Naive B cell (primary cell): ENCODE measurements at regions not wholly inside any gene's neighbourhood (a gene's known extent, or its start where the extent isn't known, plus 50 kb on each side); places are given as distances from the start of the nearest gene placed in this dataset.

Experiments
- ATAC-seq, 2 donors: fragments of 150-1000 bp; cut with Tn5 transposase; 2 replicates each; pipeline ENCODE4 v1.10.0; 2021; ENCODE audit warnings: low read depth in 2 of 2, mild to moderate bottlenecking in 2 of 2, moderate library complexity in 2 of 2
- DNase-seq: peaks from one replicate; pipeline ENCODE4 v3.0.0; 2022
- H3K27ac Mint-ChIP-seq, 6 donors: one replicate each; pipeline ENCODE4 v1.8.0; 2020 to 2022; ENCODE audit warnings: mild to moderate bottlenecking in 6 of 6, mixed read lengths in 6 of 6, moderate library complexity in 5 of 6, inconsistent platforms in 2 of 6
- H3K27me3 Mint-ChIP-seq, 3 donors: one replicate each; pipeline ENCODE4 v1.8.0; 2021 to 2022; ENCODE audit warnings: mixed read lengths in 3 of 3, mild to moderate bottlenecking in 1 of 3
- H3K36me3 Mint-ChIP-seq, 2 donors: one replicate each; pipeline ENCODE4 v1.8.0; 2020 to 2022; ENCODE audit warnings: mixed read lengths in 2 of 2, inconsistent platforms in 1 of 2, mild to moderate bottlenecking in 1 of 2
- H3K4me1 Mint-ChIP-seq, 3 donors: one replicate each; pipeline ENCODE4 v1.8.0; 2020 to 2022; ENCODE audit warnings: mixed read lengths in 3 of 3, inconsistent platforms in 1 of 3, mild to moderate bottlenecking in 1 of 3, moderate library complexity in 1 of 3
- H3K4me3 Mint-ChIP-seq, 8 donors: one replicate each; pipeline ENCODE4 v1.8.0; 2020 to 2022; ENCODE audit warnings: mild to moderate bottlenecking in 8 of 8, mixed read lengths in 8 of 8, moderate library complexity in 8 of 8, inconsistent platforms in 2 of 8
- H3K9me3 Mint-ChIP-seq, 7 donors: one replicate each; pipeline ENCODE4 v1.8.0; 2020 to 2022; ENCODE audit warnings: mixed read lengths in 7 of 7, mild to moderate bottlenecking in 5 of 7, inconsistent platforms in 2 of 7, moderate library complexity in 1 of 7

- no peak overlapping the region for H3K4me3 Mint-ChIP-seq
- H3K9me3 Mint-ChIP-seq: peaks cover 3 to 26% (median 12%) of the 10 kb centered on the region in 7 donors
- no peaks in the 10 kb centered on the region for H3K4me1 Mint-ChIP-seq
- ATAC-seq (no peak), DNase-seq (no peak)
- no peaks in the 10 kb centered on the region for H3K36me3 Mint-ChIP-seq
- H3K27ac Mint-ChIP-seq: no peak overlapping the region
- H3K27me3 Mint-ChIP-seq: no peaks in the 10 kb centered on the region
Observed at GRCh38 chr16:35193956-35194355, 1734.5 kb downstream of the TP53TG3F start.

GRCh38 chr16:35194681-35195080 lies 1735.3 kb downstream of the TP53TG3F start:
- H3K9me3 Mint-ChIP-seq: peaks cover 3 to 29% (median 12%) of the 10 kb centered on the region in 7 donors

GRCh38 chr16:35195173-35195863 lies 1735.9 kb downstream of the TP53TG3F start:
- no peaks in the 10 kb centered on the region for H3K36me3 Mint-ChIP-seq
- ATAC-seq (no peak), DNase-seq (no peak)
- peaks cover 3 to 35% (median 14%) of the 10 kb centered on the region in 7 donors for H3K9me3 Mint-ChIP-seq
- no peak overlapping the region for H3K4me3 Mint-ChIP-seq
- H3K4me1 Mint-ChIP-seq: no peaks in the 10 kb centered on the region
- peak overlapping the region in 1 of 6 donors; percentile 39 for H3K27ac Mint-ChIP-seq
- no peaks in the 10 kb centered on the region for H3K27me3 Mint-ChIP-seq

More at GRCh38 chr16:35194681-35195080, 1735.3 kb downstream of the TP53TG3F start:
- Mint-ChIP-seq H3K4me1 (no peaks in the 10 kb centered on the region), H3K27me3 (no peaks in the 10 kb centered on the region), H3K36me3 (no peaks in the 10 kb centered on the region), H3K27ac (no peak overlapping the region), H3K4me3 (no peak overlapping the region)
- ATAC-seq: no peak
- no peak for DNase-seq

- no peaks in the 10 kb centered on the region for H3K4me1 Mint-ChIP-seq
- H3K9me3 Mint-ChIP-seq: peaks cover 3 to 36% (median 14%) of the 10 kb centered on the region in 7 donors
- no peaks in the 10 kb centered on the region for H3K36me3 Mint-ChIP-seq
- H3K4me3 Mint-ChIP-seq: no peak overlapping the region
- ATAC-seq: no peak
- no peaks in the 10 kb centered on the region for H3K27me3 Mint-ChIP-seq
- no peak for DNase-seq
- H3K27ac Mint-ChIP-seq: no peak overlapping the region
Observed at GRCh38 chr16:35195864-35196216, 1736.4 kb downstream of the TP53TG3F start.

- ATAC-seq: no peak
- Mint-ChIP-seq H3K9me3 (peaks cover 4 to 39% (median 14%) of the 10 kb centered on the region in 7 donors), H3K27ac (no peak overlapping the region)
Observed at GRCh38 chr16:35196313-35196712, 1736.9 kb downstream of the TP53TG3F start.

GRCh38 chr16:35197656-35198055 lies 1738.2 kb downstream of the TP53TG3F start:
- no peaks in the 10 kb centered on the region for H3K27me3 Mint-ChIP-seq
- H3K9me3 Mint-ChIP-seq: peaks cover 8 to 47% (median 15%) of the 10 kb centered on the region in 7 donors
- DNase-seq (no peak), ATAC-seq (no peak)
- H3K36me3 Mint-ChIP-seq: no peaks in the 10 kb centered on the region
- no peak overlapping the region for H3K27ac Mint-ChIP-seq
- no peaks in the 10 kb centered on the region for H3K4me1 Mint-ChIP-seq
- no peak overlapping the region for H3K4me3 Mint-ChIP-seq

More at GRCh38 chr16:35196313-35196712, 1736.9 kb downstream of the TP53TG3F start:
- H3K4me1 Mint-ChIP-seq: no peaks in the 10 kb centered on the region
- H3K27me3 Mint-ChIP-seq: no peaks in the 10 kb centered on the region
- no peak for DNase-seq
- no peaks in the 10 kb centered on the region for H3K36me3 Mint-ChIP-seq
- H3K4me3 Mint-ChIP-seq: no peak overlapping the region

- ATAC-seq: no peak
- peaks cover 11 to 52% (median 14%) of the 10 kb centered on the region in 7 donors for H3K9me3 Mint-ChIP-seq
Observed at GRCh38 chr16:35198223-35199199, 1739.1 kb downstream of the TP53TG3F start.

GRCh38 chr16:35200662-35201061 lies 1741.2 kb downstream of the TP53TG3F start:
- H3K4me1 Mint-ChIP-seq: no peaks in the 10 kb centered on the region

More at GRCh38 chr16:35198223-35199199, 1739.1 kb downstream of the TP53TG3F start:
- Mint-ChIP-seq H3K4me1 (no peaks in the 10 kb centered on the region), H3K36me3 (no peaks in the 10 kb centered on the region), H3K4me3 (no peak overlapping the region), H3K27me3 (no peaks in the 10 kb centered on the region), H3K27ac (no peak overlapping the region)
- no peak for DNase-seq

GRCh38 chr16:35201151-35201550 lies 1741.7 kb downstream of the TP53TG3F start:
- H3K4me3 Mint-ChIP-seq: no peak overlapping the region
- no peak overlapping the region for H3K27ac Mint-ChIP-seq
- H3K36me3 Mint-ChIP-seq: no peaks in the 10 kb centered on the region
- DNase-seq (no peak), ATAC-seq (no peak)
- H3K9me3 Mint-ChIP-seq: peaks cover 8 to 36% (median 13%) of the 10 kb centered on the region in 7 donors
- no peaks in the 10 kb centered on the region for H3K27me3 Mint-ChIP-seq
- no peaks in the 10 kb centered on the region for H3K4me1 Mint-ChIP-seq

More at GRCh38 chr16:35200662-35201061, 1741.2 kb downstream of the TP53TG3F start:
- Mint-ChIP-seq H3K36me3 (no peaks in the 10 kb centered on the region), H3K27me3 (no peaks in the 10 kb centered on the region), H3K27ac (no peak overlapping the region), H3K9me3 (peaks cover 7 to 38% (median 13%) of the 10 kb centered on the region in 7 donors), H3K4me3 (no peak overlapping the region)
- DNase-seq (no peak), ATAC-seq (no peak)

- Mint-ChIP-seq H3K4me3 (no peak overlapping the region), H3K36me3 (no peaks in the 10 kb centered on the region), H3K4me1 (no peaks in the 10 kb centered on the region), H3K27ac (no peak overlapping the region), H3K27me3 (no peaks in the 10 kb centered on the region), H3K9me3 (peaks cover 6 to 34% (median 16%) of the 10 kb centered on the region in 7 donors)
- no peak for ATAC-seq
- DNase-seq: no peak
Observed at GRCh38 chr16:35203636-35204035, 1744.2 kb downstream of the TP53TG3F start.

- peak overlapping the region in 1 of 8 donors; percentile 22 for H3K4me3 Mint-ChIP-seq
- H3K36me3 Mint-ChIP-seq: no peaks in the 10 kb centered on the region
- no peaks in the 10 kb centered on the region for H3K27me3 Mint-ChIP-seq
- DNase-seq (no peak), ATAC-seq (no peak)
- no peak overlapping the region for H3K27ac Mint-ChIP-seq
- peaks cover 6 to 18% (median 11%) of the 10 kb centered on the region in 7 donors for H3K9me3 Mint-ChIP-seq
- H3K4me1 Mint-ChIP-seq: no peaks in the 10 kb centered on the region
Observed at GRCh38 chr16:35207059-35207999, 1747.9 kb downstream of the TP53TG3F start.

- Mint-ChIP-seq H3K9me3 (peaks cover 6 to 15% (median 9%) of the 10 kb centered on the region in 7 donors), H3K4me1 (no peaks in the 10 kb centered on the region), H3K36me3 (no peaks in the 10 kb centered on the region), H3K27me3 (no peaks in the 10 kb centered on the region), H3K27ac (no peak overlapping the region), H3K4me3 (no peak overlapping the region)
- DNase-seq (no peak), ATAC-seq (no peak)
Observed at GRCh38 chr16:35208001-35208935, 1748.9 kb downstream of the TP53TG3F start.
